ENCODE measurements at regions not wholly inside any gene's neighbourhood (a gene's known extent, or its start where the extent isn't known, plus 50 kb on each side); places are given as distances from the start of the nearest gene placed in this dataset.

GRCh38 chr21:14317507-14317906 lies 65.4 kb downstream of the HSPA13 start (continued):
- TF ChIP-seq ZBTB43 (CRISPR knock-in tag; IDR thresholded peaks at IDR 0.05) = no peak
- TF ChIP-seq E2F4 (CRISPR knock-in tag; IDR thresholded peaks at IDR 0.05; ENCODE audit: borderline replicate concordance, low read depth) = no peak

GRCh38 chr21:14313300-14313699 lies 69.6 kb downstream of the HSPA13 start:
- CTCF ChIA-PET = no interaction called here
- ATAC-seq (no peak), DNase-seq (ENCODE audit: low spot score) (no peak)
- Mint-ChIP-seq H3K4me3 (no peak overlapping the region), H3K4me1 (peaks cover 9% of the 10 kb centered on the region), H3K9me3 (no peaks in the 10 kb centered on the region), H3K27me3 (ENCODE audit: low read depth) (no peaks in the 10 kb centered on the region), H3K27ac (no peak overlapping the region; the same call in 1 of the 2 replicates), H3K36me3 (no peaks in the 10 kb centered on the region)
- POLR2A ChIA-PET = interaction anchor here (0.6 kb wide), 1 partner anchor 8 kb away, joined by 4 read pairs; no protein-coding TSS in a partner anchor
- TF ChIP-seq SP1 (CRISPR knock-in tag; conservative IDR thresholded peaks at IDR 0.05) (no peak), ZNF121 (CRISPR knock-in tag; IDR thresholded peaks at IDR 0.05) (no peak), HMGA2 (CRISPR knock-in tag; IDR thresholded peaks at IDR 0.05) (no peak), PRRX2 (CRISPR knock-in tag; IDR thresholded peaks at IDR 0.05) (no peak), CREB1 (CRISPR knock-in tag; IDR thresholded peaks at IDR 0.05) (no peak), JAZF1 (CRISPR knock-in tag; IDR thresholded peaks at IDR 0.05) (no peak), IRF2 (CRISPR knock-in tag; IDR thresholded peaks at IDR 0.05; ENCODE audit: borderline replicate concordance, low read depth) (no peak), ARID4B (CRISPR knock-in tag; IDR thresholded peaks at IDR 0.05; ENCODE audit: borderline replicate concordance) (no peak), AFF4 (CRISPR knock-in tag; IDR thresholded peaks at IDR 0.05; ENCODE audit: borderline replicate concordance) (no peak), ZNF532 (CRISPR knock-in tag; IDR thresholded peaks at IDR 0.05; ENCODE audit: borderline replicate concordance) (no peak), E2F5 (CRISPR knock-in tag; IDR thresholded peaks at IDR 0.05) (no peak), IRF1 (CRISPR knock-in tag; IDR thresholded peaks at IDR 0.05) (no peak), ZNF425 (CRISPR knock-in tag; conservative IDR thresholded peaks at IDR 0.05) (no peak), NFATC4 (CRISPR knock-in tag; IDR thresholded peaks at IDR 0.05) (no peak)
